ENCODE measurements at regions not wholly inside any gene's neighbourhood (a gene's known extent, or its start where the extent isn't known, plus 50 kb on each side); places are given as distances from the start of the nearest gene placed in this dataset.

- Histone ChIP-seq H3K27ac (no peak overlapping the region), H3K4me3 (ENCODE audit: low read depth, low read length) (no peak overlapping the region), H3K27me3 (replicated peaks) (no peaks in the 10 kb centered on the region), H3K36me3 (replicated peaks) (no peaks in the 10 kb centered on the region)
- no peak for DNase-seq
- no peak for TF ChIP-seq CTCF (IDR thresholded peaks at IDR 0.05; ENCODE audit: low read depth, low read length, missing control alignments)
- in situ Hi-C loops (cut with HindIII; ENCODE audit: low pct_ligation_motif_present, low sequenced_read_pairs) = no loop called here
These were observed 106.3 kb upstream of the ADAMTS18 start for GRCh38 chr16:77541165-77541564.

- Histone ChIP-seq H3K27ac (no peak overlapping the region), H3K27me3 (replicated peaks) (no peaks in the 10 kb centered on the region), H3K36me3 (replicated peaks) (no peaks in the 10 kb centered on the region), H3K4me3 (ENCODE audit: low read depth, low read length) (no peak overlapping the region)
- no peak for TF ChIP-seq CTCF (IDR thresholded peaks at IDR 0.05; ENCODE audit: low read depth, low read length, missing control alignments)
- in situ Hi-C loops (cut with HindIII; ENCODE audit: low pct_ligation_motif_present, low sequenced_read_pairs) = no loop called here
- DNase-seq = no peak
These were observed 113.3 kb upstream of the ADAMTS18 start for GRCh38 chr16:77548151-77548550.

GRCh38 chr16:77548766-77549165, 113.9 kb upstream of the ADAMTS18 start:
- no peak for TF ChIP-seq CTCF (IDR thresholded peaks at IDR 0.05; ENCODE audit: low read depth, low read length, missing control alignments)
- no peak for DNase-seq
- in situ Hi-C loops (cut with HindIII; ENCODE audit: low pct_ligation_motif_present, low sequenced_read_pairs) = no loop called here

GRCh38 chr16:77549876-77550275, 115.0 kb upstream of the ADAMTS18 start:
- peak; percentile 13 for DNase-seq
- in situ Hi-C loops (cut with HindIII; ENCODE audit: low pct_ligation_motif_present, low sequenced_read_pairs) = no loop called here
- no peak overlapping the region for H3K27ac ChIP-seq
- no peaks in the 10 kb centered on the region for H3K27me3 ChIP-seq (replicated peaks)
- no peak overlapping the region for H3K4me3 ChIP-seq (ENCODE audit: low read depth, low read length)
- no peak for TF ChIP-seq CTCF (IDR thresholded peaks at IDR 0.05; ENCODE audit: low read depth, low read length, missing control alignments)
- H3K36me3 ChIP-seq (replicated peaks) = no peaks in the 10 kb centered on the region

More at GRCh38 chr16:77548766-77549165, 113.9 kb upstream of the ADAMTS18 start:
- Histone ChIP-seq H3K27me3 (replicated peaks) (no peaks in the 10 kb centered on the region), H3K27ac (no peak overlapping the region), H3K36me3 (replicated peaks) (no peaks in the 10 kb centered on the region), H3K4me3 (ENCODE audit: low read depth, low read length) (no peak overlapping the region)

GRCh38 chr16:77551357-77551756, 116.5 kb upstream of the ADAMTS18 start:
- Histone ChIP-seq H3K36me3 (replicated peaks) (no peaks in the 10 kb centered on the region), H3K4me3 (ENCODE audit: low read depth, low read length) (no peak overlapping the region), H3K27ac (no peak overlapping the region), H3K27me3 (replicated peaks) (no peaks in the 10 kb centered on the region)
- DNase-seq = peak; percentile 32
- in situ Hi-C loops (cut with HindIII; ENCODE audit: low pct_ligation_motif_present, low sequenced_read_pairs) = no loop called here
- TF ChIP-seq CTCF (IDR thresholded peaks at IDR 0.05; ENCODE audit: low read depth, low read length, missing control alignments) = no peak

GRCh38 chr16:77553130-77553529, 118.3 kb upstream of the ADAMTS18 start:
- in situ Hi-C loops (cut with HindIII; ENCODE audit: low pct_ligation_motif_present, low sequenced_read_pairs) = no loop called here
- Histone ChIP-seq H3K27ac (no peak overlapping the region), H3K27me3 (replicated peaks) (no peaks in the 10 kb centered on the region), H3K4me3 (ENCODE audit: low read depth, low read length) (no peak overlapping the region), H3K36me3 (replicated peaks) (no peaks in the 10 kb centered on the region)
- no peak for DNase-seq
- no peak for TF ChIP-seq CTCF (IDR thresholded peaks at IDR 0.05; ENCODE audit: low read depth, low read length, missing control alignments)
